Panc1 (cell line): ENCODE measurements at regions not wholly inside any gene's neighbourhood (a gene's known extent, or its start where the extent isn't known, plus 50 kb on each side); places are given as distances from the start of the nearest gene placed in this dataset.

Experiments used
- CTCF ChIP-seq: fragments of 450-650 bp; IDR thresholded peaks from 2 replicates; pipeline ENCODE4 v1.5.1; 2017; ENCODE audit warnings: mild to moderate bottlenecking
- POLR2AphosphoS5 ChIP-seq: IDR thresholded peaks from 2 replicates; pipeline ENCODE4 v1.6.1; 2012; ENCODE audit warnings: mild to moderate bottlenecking, low read depth, low read length, moderate library complexity
- REST ChIP-seq, 2 experiments: IDR thresholded peaks; 2 replicates each; pipeline ENCODE4 v1.6.1; 2011 to 2012; ENCODE audit warnings: low read depth in 2 of 2, control low read depth in 1 of 2, low read length in 1 of 2, mild to moderate bottlenecking in 1 of 2, moderate library complexity in 1 of 2; ENCODE audit not compliant: insufficient read depth in 1 of 2
- SIN3A ChIP-seq: IDR thresholded peaks from 2 replicates; pipeline ENCODE4 v1.6.1; 2012; ENCODE audit warnings: low read depth, mild to moderate bottlenecking, low read length, moderate library complexity, borderline replicate concordance; ENCODE audit not compliant: insufficient read depth
- TCF7L2 ChIP-seq: IDR thresholded peaks from 2 replicates; pipeline ENCODE4 v1.6.1; 2011; ENCODE audit warnings: mild to moderate bottlenecking, low read depth, low read length, inconsistent platforms

GRCh38 chr13:31437975-31438374, 238.2 kb downstream of the B3GLCT start:
- no peak for TF ChIP-seq CTCF
- TF ChIP-seq TCF7L2 = no peak
- no peak for TF ChIP-seq REST (IDR thresholded peaks at IDR 0.05; ENCODE audit: insufficient read depth in 1 of 2, low read depth in 2 of 2, low read length in 1 of 2)
- no peak for TF ChIP-seq POLR2AphosphoS5
- TF ChIP-seq SIN3A = no peak
